Stimulated activated CD8-positive, alpha-beta memory T cell treated with anti-CD3 and anti-CD28 coated beads, Interleukin-15, amount 100 ng/mL, for 48 hours (primary cell): ENCODE measurements at regions not wholly inside any gene's neighbourhood (a gene's known extent, or its start where the extent isn't known, plus 50 kb on each side); places are given as distances from the start of the nearest gene placed in this dataset.
"Not testable (repeated sequence)": the region's sequence is repeated elsewhere in the genome, so short reads cannot be mapped to it uniquely, and the experiment has no call there.

Experiments used
- DNase-seq, 2 donors: peaks; one replicate each; pipeline ENCODE4 v3.0.0-alpha.2; 2020; ENCODE audit warnings: low read depth in 2 of 2

DNA sequence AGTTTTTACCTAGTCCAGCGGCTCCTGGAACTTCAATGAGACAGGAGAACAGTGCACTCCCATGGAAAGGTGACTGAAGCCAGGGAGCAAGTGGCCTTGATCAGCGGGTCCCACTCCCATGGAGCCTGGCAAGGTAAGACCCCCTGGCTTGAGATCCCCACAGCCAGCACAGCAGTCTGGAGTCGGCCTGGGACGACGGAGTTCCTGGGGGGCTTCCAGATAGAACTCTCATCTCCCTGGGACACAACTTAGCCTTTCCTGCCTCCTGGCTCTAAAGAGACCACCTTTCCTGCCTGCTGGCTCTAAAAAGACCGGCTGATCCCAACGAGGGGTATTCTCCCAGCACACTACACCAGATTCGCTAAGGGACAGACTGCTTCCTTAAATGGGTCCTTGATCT lies 1279.0 kb upstream of the GOT2 start:
- DNase-seq = no peak

DNA sequence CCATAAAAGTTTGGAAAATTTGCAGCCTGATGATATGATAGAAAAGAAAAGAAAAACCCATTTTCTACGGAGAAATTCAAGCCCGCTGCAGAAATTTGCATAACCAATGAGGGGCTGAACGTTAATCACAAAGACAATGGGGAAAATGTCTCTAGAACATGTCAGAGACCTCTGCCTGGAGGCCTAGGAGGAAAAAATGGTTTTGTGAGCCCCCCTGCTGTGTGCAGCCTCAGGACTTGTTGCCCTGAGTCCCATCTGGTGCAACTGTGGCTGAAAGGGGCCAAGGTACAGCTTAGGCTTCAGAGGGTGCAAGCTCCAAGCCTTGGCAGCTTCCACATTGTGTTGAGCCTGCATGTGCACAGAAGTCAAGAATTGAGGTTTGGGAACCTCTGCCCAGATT lies 1267.4 kb upstream of the GOT2 start:
- no peak for DNase-seq

DNA sequence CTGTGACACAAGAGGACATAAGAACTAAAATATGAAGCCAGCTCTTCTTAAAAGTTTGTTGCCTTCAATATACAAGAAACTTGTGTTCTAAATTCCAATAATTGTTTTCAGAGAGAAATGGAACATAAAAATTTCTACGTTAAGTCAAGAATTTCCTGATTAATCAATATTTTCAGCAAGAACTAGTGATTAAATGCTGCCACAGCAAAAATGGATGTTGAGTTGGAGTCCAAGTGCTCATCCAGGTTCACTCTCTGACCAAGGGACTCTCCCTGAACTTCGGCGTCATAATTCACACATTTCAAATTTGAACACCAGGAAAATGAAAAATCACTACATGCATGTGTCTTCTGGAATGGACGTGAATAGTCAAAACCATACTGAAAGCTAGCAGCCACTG lies 1263.6 kb upstream of the GOT2 start:
- no peak for DNase-seq

DNA sequence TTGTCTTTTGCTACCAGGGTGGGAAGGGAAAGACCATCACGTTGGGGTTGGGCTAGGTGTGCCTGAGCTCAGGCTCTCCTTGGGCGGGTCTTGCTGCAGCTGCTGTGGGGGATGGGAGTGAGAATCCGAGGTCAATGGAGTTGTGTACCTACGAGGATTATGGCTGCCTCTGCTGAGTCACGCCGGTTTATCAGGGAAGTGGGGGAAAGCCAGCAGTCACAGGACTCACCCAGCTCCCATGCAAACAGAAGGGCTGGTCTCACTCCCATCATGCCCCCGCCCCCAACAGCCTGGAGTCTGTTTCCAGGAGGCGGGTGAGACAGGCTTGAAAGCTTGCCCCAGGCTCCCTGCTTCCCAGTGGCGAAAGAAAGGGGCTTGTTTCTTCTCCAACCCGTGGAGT lies 1259.0 kb upstream of the GOT2 start:
- DNase-seq = no peak

DNA sequence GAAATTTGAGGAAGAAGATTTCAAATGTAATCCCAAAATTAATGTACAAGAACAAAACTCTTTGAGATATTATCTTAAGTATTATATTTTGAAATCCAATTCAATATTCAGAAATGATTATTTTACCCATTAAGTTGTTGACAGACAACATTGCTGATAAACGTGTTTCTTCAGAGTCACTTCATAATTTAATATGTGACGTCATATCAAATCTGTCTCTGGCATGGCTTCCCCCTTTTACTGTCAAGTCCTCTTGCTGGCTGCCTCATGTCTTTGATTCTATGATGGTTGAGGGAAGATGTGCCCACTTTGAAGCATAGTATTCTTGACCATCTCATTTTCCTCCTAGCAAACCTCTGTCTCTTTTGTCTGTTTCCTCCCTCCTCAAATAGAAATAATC lies 1257.1 kb upstream of the GOT2 start:
- DNase-seq = no peak

DNA sequence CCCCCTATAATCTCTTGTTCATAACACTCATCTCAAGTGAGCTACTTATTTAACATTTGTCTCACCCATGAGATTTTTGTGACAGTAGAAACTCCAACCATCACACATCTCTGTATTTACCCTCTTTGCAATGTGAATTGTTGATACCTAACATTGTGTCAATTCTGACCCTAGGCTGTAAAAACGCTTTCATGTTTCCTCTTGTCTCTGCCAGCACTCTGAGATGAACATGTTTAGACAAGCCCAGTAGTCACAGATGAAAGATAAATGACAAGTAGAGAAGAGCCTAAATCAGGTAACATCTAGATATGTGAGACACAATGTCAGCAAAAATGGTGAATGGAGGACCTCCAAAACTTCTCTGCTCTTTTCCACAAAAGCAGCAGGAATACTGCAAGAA lies 1254.5 kb upstream of the GOT2 start:
- no peak for DNase-seq

DNA sequence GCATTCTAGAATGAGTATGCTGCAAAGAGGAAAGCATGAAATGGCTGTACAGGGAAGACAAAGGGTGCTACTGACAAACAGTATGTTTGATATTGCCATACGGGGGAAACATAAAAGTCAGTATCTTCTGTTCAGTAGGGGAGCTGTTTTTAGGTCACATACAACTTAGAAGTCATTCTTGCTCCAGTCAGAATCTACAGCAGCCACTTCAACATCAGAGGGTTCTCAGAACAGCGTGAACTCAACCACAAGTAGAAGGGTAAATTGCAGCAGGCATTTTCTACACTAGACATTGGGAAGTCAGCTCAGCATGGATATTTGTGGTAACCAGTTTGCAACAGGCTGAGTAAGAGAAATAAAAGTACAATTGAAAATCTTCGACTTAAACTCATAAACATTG lies 1241.8 kb upstream of the GOT2 start:
- no peak for DNase-seq

DNA sequence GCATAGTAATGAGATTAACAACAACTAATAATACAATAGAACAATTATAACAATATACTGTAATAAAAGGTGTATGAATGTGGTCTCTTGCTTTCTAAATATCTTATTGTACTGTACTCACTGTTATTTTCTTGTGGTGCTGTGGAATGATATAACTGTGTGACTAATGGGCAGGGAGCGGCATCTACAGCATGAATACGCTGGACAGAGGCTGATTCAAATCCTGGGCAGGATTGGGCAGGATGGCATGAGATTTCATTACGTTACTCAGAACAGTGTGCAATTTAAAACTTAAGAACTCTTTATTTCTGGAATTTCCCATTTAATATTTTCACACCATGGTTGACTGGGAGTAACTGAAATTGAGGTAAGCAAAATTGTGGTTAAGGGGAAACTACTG lies 1239.8 kb upstream of the GOT2 start:
- DNase-seq = no peak

DNA sequence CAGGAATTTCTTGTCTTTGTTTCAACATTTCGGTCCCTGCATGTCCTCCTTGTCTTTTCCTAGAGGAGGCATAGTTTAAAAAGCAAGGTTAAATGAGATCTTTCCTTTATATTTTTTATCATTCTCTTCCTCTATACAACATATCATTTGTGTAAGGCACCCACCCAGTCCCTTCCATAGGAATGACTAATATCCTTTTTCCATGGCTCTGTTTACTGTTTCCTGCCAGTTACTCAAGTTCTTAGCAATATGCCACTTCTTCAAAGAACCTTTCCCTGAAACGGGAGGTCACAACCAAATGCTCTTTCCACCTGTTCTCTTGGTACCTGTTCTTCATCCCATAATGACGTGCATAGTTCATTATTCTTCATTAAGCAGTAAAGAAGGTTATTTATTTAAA lies 1237.1 kb upstream of the GOT2 start:
- DNase-seq = no peak

DNA sequence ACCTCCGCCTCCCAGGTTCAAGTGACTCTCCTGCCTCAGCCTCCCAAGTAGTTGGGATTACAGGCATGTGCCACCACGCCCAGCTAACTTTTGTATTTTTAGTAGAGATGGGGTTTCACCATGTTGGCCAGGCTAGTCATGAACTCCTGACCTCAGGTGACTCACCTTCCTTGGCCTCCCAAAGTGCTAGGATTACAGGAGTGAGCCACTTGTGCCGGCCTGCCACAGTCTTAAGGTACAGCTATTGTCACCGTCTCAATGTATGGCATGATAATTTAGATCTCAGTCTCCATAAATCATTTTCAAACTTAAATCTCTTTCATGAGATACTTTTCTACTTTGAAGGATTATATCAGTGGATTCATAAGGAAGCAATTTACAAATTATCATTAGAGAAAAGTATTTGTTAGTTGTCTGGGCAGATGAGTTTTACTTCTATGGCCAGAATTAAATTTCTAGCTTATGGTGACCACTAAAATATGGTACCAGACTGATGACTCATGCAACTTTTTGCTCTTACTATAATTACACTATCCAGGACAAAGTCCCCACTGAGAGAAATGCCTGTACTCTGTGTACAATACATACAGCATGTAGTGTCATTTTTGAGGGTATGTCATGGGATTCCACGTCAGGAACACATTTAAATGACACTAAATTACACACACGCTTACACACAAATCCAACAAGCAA lies 1230.3 kb upstream of the GOT2 start:
- no peak for DNase-seq

DNA sequence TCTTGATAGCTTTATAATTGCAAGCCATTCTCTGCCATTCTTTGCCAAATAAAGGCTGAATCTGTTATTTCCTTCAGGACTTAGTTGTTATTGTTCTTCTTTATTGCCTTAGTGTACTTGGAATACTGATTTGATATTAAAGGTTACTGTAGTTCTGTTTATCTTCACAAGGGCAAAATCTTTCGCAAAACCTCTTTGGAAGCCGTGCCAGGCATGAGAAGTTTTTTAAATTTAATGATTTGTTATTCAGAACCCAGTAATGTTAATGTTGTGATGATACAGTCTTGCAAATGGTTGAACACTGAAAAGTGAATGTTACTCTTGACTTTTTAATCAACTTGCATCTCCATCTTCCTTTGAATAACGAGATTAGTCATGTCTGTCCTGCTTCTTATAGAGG lies 1225.2 kb upstream of the GOT2 start:
- DNase-seq = no peak

DNA sequence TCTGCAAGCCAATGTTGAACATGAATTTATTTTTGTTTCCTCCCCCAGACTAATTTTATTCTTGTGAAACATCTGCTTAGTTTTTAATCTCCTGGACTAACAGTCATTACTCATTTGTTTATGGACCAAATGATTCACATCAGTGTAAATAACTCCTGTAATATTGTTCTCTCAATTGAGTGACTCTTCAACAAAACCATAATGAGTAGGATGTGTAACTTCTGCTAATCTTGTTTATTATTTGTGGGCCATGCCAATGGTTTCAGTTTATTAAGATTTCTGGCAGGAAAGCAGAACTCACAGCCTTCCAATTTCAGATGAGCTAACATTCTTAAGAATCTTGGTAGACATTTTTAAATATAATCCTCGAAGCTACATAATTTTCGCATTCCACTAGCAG lies 1216.3 kb upstream of the GOT2 start:
- DNase-seq = no peak

DNA sequence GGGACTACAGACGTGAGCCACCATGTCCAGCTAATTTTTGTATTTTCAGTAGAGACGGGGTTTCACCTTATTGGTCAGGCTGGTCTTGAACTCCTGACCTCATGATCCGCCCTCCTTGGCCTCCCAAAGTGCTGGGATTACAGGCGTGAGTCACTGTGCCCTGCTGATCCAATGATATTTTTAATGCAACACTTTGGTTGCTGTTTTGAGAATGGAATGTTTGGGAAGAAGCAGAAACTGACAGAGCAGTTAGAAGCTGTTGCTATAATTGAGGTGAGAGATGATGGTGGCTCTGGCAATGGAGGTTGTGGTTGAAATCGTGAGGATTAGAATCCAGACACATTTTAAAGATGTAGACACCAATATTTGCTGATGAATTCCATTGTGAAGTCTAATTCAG lies 1209.9 kb upstream of the GOT2 start:
- not testable (repeated sequence) for DNase-seq

DNA sequence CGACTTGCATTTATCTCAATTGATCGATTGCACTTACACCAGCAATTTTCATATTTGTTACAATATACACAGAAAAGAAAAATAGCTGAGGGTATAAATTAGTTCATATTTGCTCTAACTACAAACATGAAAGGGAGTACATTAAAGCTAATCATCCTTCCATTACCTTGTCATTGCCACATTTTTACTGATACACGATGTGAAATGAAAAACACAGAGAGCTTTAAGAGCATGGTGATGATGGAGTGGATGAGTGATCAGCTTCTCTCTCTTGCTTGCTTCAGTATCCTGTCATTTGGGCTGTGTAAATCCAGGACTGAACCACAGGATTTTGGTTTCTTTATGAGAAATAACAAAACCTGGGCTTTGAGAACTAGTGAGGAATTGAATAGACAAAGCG lies 1207.5 kb upstream of the GOT2 start:
- no peak for DNase-seq

DNA sequence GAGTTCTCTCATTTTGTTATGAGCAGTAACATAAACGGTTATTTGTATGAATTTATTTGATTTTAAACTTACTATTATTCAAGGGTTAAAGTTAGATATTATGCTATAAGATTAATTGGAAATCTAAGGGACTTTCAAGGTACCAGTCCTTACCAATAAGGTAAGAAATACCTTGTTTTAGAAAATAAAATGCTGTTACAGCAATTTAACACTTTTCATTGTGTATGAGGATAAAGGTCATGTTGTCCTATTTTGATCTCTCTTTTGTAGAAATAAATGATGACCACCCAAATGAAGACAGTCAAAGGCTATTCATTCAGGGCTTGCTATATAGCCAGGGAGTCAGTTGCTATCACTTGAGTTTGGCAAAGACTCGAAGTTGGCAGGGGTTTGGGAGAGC lies 1185.9 kb upstream of the GOT2 start:
- DNase-seq = no peak

DNA sequence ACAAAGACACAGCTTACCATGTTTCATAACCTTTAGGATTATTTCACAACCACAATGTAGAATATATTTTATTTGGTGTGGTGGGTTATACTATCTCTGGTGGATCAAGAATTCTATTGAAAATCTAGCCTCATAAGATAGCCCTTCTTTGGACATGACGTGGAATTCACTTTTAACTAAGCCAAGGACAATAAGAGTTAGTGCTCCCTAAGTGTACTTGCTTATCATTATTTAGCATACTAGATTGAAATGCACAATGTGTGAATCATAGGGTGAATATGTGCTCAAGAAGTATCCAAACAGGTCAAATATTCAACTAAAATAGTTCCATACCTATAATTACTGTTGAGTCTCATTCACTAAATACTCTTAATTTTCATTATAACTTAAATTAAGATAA lies 1179.5 kb upstream of the GOT2 start:
- no peak for DNase-seq

DNA sequence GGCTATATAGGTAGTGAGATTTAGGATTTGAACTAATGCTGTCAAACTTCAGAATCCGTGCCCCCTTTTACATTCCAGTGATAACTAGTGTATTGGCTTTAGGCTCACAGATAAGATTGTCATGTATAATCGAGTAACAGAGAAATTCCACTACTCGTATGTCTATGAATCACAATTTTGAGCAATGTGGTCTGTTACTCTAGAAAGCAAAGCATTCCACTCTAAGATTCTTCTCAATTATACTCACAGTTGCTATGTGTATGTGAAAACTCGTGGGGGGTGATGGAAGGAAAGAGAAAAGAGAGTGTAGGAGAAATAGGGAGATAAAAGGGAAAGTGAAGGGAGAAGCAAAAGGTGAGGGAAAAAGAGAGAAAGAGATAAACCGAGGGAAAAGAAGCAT lies 1175.1 kb upstream of the GOT2 start:
- DNase-seq = no peak

DNA sequence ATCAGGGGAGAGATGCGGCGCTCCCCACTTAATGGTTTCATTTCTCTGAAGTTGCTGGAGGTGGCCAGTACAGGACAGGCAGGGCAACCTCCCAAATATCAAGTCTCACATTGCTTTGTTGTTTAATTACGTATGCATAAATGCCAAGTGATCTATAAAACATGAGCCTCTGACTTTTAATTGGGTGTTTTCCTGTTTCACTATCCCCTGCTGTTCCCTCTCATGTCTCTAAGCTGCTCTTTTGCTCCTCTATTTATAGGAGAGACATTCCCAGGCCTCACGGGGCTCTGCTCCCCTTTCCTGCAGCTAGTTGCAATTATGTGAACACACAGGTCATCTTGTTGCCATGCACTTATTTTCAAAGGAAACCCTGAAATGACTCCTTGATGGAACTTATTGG lies 1173.5 kb upstream of the GOT2 start:
- no peak for DNase-seq

DNA sequence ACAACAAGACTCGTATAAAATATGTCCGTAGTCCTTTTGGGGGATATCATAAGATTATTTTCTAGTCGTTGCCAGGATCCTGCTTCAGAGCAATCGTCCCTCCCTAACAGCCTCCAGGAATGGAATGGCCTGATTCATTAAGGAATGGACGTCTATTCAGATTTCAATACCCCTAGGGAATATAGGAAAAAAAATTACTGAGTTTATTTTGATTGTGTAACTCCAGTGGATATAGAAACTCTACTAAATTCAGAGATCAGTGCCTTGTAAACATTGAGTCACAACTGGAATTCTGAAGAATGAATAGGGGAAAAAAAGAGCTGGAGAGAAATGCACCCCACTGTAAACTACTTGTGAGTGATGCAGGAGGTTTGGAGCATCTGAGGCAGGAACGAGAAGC lies 1171.5 kb upstream of the GOT2 start:
- DNase-seq = no peak

DNA sequence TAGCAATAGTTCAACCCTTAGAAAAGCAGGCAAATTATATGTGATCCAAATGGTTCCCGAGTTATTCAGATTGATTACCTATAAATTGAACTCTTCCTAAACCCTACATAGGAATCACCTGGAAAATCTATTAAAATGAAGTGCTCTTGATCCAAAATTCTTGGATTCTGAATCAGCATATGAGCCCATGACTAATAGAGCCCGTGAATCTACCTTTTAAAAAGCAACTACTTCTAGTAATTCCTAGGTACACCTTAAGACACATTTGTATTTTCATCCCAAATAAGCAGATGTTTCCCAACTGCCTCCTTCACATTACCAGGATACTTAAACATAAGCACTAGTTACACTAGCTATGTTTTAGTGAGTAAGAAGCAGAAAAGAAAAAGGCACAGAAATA lies 1171.0 kb upstream of the GOT2 start:
- DNase-seq = no peak

DNA sequence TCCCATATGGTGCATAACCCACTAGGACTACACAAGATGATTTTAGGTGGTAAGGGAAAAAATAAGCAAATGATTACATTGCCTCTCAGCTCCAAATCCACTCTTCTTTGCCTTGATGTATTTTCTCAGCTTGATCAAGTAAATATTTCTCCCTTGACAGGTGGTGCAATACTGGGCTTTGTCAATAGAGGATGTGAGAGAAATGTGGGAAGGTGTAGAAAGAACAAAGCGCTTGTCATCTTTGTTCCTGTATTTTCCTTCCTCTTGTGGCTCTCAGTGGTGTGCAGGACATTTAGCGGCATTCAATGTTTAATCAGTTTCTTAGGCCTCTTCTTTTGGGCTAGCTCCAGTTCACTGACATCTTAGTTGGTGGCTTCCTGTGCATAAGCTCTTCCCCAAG lies 1165.8 kb upstream of the GOT2 start:
- DNase-seq = no peak

DNA sequence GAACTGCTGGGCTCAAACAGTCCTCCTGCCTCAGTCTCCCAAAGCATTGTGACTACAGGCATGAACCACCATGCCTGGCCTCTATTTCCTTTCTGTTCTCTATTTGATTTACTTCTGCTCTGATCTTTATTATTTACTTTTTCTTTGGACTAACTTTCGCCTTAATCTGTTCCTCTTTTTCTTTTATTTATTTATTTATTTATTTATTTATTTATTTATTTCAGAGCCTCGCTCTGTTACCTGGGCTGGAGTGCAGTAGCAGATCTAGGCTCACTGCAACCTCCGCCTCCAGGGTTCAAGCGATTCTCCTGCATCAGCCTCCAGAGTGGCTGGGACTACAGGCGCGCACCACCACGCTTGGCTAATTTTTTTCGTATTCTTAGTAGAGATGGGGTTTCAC lies 1158.3 kb upstream of the GOT2 start:
- no peak for DNase-seq

DNA sequence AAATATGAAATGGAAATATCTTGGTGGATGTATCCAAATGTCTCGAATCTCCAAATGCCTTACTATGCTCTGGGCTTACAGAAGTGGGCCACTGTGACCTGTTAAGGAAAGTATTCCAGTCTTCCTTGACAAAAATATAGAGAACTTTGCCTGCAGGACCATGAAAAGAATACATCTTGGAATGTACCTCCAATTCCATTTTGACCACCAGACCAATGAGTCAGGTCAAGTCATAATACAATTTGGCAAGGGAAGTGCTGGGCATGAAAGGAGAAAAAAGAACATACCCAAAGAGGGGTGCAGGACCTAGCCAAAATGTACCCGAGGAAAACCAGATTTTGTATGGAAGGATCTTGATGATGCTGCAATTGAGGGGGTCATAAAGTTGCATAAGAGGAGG lies 1153.7 kb upstream of the GOT2 start:
- DNase-seq = no peak

DNA sequence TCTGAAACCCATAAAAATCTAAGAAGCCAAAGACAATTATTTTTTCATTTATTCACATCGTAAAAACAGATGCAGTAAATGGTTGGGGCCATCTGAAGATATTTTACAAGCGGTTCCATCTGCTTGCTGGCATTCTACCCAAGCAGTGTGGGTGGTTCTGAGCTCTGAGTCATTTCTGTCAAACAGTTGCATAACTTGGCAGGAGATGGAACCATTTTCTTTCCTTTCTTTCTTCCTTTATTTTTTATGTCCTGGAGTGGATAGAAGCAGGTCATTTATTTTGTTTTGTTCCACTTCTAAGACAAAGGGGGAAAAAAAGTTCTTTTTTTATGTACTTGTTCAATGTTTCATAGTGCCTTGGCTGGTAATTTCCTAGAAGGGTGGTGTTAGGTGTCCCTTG lies 1151.9 kb upstream of the GOT2 start:
- no peak for DNase-seq

DNA sequence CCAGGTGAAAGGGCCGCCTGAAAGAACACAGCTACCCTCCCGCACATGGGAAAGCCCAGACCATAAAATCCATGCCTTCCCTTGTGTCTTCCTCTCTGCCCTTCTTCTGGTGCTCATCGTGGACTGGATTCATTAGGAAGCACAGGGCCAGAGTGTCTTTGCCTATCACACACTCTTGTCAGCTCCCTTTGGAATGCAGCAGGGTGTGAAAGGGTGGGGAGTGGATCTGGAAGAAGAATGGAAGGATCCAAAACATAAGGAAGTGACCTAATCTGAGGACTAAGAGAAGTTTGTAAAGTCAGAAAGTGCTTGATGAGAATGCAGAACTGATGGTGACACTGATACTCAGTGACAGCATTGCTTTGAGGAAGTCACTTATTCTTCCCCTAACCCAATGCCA lies 1147.3 kb upstream of the GOT2 start:
- DNase-seq = no peak
